CD14-positive monocyte (primary cell): ENCODE measurements at regions not wholly inside any gene's neighbourhood (a gene's known extent, or its start where the extent isn't known, plus 50 kb on each side); places are given as distances from the start of the nearest gene placed in this dataset.

Source experiments
- DNase-seq, 3 donors: peaks; one replicate each; pipeline ENCODE4 v3.0.0-alpha.2; 2011 to 2022
- H2AFZ ChIP-seq: 2 replicates; pipeline ENCODE4 v1.6.0; 2012; ENCODE audit warnings: mild to moderate bottlenecking, low read depth, low read length, inconsistent platforms; ENCODE audit not compliant: insufficient read depth, poor library complexity, severe bottlenecking
- H3K27ac ChIP-seq, 2 donors: 1 replicate in 1 of 2; 2 replicates in 1 of 2; pipeline ENCODE4 v1.5.1; 2012 to 2013; ENCODE audit warnings: low read length in 2 of 2, control low read depth in 1 of 2, inconsistent platforms in 1 of 2, low read depth in 1 of 2, mild to moderate bottlenecking in 1 of 2
- H3K27me3 ChIP-seq, 2 donors: one replicate each; pipeline versions ENCODE4 v1.6.0 to v1.6.1; 2011 to 2013; ENCODE audit warnings: low read length in 2 of 2; ENCODE audit not compliant: control insufficient read depth in 2 of 2, insufficient read depth in 2 of 2
- H3K36me3 ChIP-seq, 2 donors: replicated peaks in 1 of 2; 1 replicate in 1 of 2; 2 replicates in 1 of 2; pipeline versions ENCODE4 v1.5.1 to v1.6.1; 2012 to 2013; ENCODE audit warnings: low read length in 2 of 2, control low read depth in 1 of 2, inconsistent platforms in 1 of 2, mild to moderate bottlenecking in 1 of 2; ENCODE audit not compliant: insufficient read depth in 2 of 2, control insufficient read depth in 1 of 2
- H3K4me1 ChIP-seq, 2 donors: 1 replicate in 1 of 2; 2 replicates in 1 of 2; pipeline versions ENCODE4 v1.5.1 to v1.6.1; 2012 to 2013; ENCODE audit warnings: low read length in 2 of 2, control low read depth in 1 of 2, inconsistent platforms in 1 of 2, mild to moderate bottlenecking in 1 of 2, moderate library complexity in 1 of 2; ENCODE audit not compliant: insufficient read depth in 2 of 2, control insufficient read depth in 1 of 2
- H3K4me2 ChIP-seq: replicated peaks from 2 replicates; pipeline ENCODE3; 2012; ENCODE audit warnings: low read length, moderate library complexity, mild to moderate bottlenecking; ENCODE audit not compliant: poor library complexity, severe bottlenecking; ENCODE audit errors: extremely low read depth
- H3K4me3 ChIP-seq, 3 experiments: fragments of 200-600 bp in 1 of 3; sonication (generic) in 1 of 3; replicated peaks in 1 of 3; 1 replicate in 2 of 3; 2 replicates in 1 of 3; pipeline ENCODE4 v1.5.1; 2011 to 2013; ENCODE audit warnings: low read length in 3 of 3, mild to moderate bottlenecking in 3 of 3, control low read depth in 2 of 3, low read depth in 2 of 3, inconsistent platforms in 1 of 3, moderate library complexity in 1 of 3
- H3K79me2 ChIP-seq: 2 replicates; pipeline ENCODE4 v1.6.0; 2012; ENCODE audit warnings: mild to moderate bottlenecking, control low read depth, inconsistent platforms, low read length, moderate library complexity; ENCODE audit not compliant: insufficient read depth
- H3K9ac ChIP-seq: 2 replicates; pipeline ENCODE4 v1.6.0; 2017; ENCODE audit warnings: low read length, mild to moderate bottlenecking; ENCODE audit not compliant: insufficient read depth, poor library complexity, severe bottlenecking
- H3K9me3 ChIP-seq, 2 donors: replicated peaks in 1 of 2; 1 replicate in 1 of 2; 2 replicates in 1 of 2; pipeline versions ENCODE4 v1.5.1 to v1.6.1; 2012 to 2013; ENCODE audit warnings: low read length in 2 of 2, control low read depth in 1 of 2; ENCODE audit not compliant: control insufficient read depth in 1 of 2, insufficient read depth in 1 of 2
- H4K20me1 ChIP-seq: 2 replicates; pipeline ENCODE4 v1.6.0; 2012; ENCODE audit warnings: mild to moderate bottlenecking, low read length, control low read depth, moderate library complexity; ENCODE audit not compliant: insufficient read depth
- H3K27ac Mint-ChIP-seq, 7 donors: one replicate each; pipeline ENCODE4 v1.8.0; 2020; ENCODE audit warnings: mild to moderate bottlenecking in 7 of 7, mixed read lengths in 7 of 7, moderate library complexity in 6 of 7, inconsistent platforms in 2 of 7
- H3K27me3 Mint-ChIP-seq, 3 donors: one replicate each; pipeline ENCODE4 v1.8.0; 2021 to 2022; ENCODE audit warnings: low read depth in 3 of 3, mild to moderate bottlenecking in 3 of 3, mixed read lengths in 3 of 3, moderate library complexity in 3 of 3, inconsistent platforms in 1 of 3
- H3K36me3 Mint-ChIP-seq, 2 donors: one replicate each; pipeline ENCODE4 v1.8.0; 2020; ENCODE audit warnings: mixed read lengths in 2 of 2, inconsistent platforms in 1 of 2, mild to moderate bottlenecking in 1 of 2
- H3K4me1 Mint-ChIP-seq: one replicate; pipeline ENCODE4 v1.8.0; 2020; ENCODE audit warnings: mild to moderate bottlenecking, mixed read lengths
- H3K4me3 Mint-ChIP-seq, 2 donors: one replicate each; pipeline ENCODE4 v1.8.0; 2020; ENCODE audit warnings: mild to moderate bottlenecking in 2 of 2, mixed read lengths in 2 of 2, moderate library complexity in 1 of 2
- H3K9me3 Mint-ChIP-seq, 7 donors: one replicate each; pipeline ENCODE4 v1.8.0; 2020 to 2022; ENCODE audit warnings: mixed read lengths in 7 of 7, mild to moderate bottlenecking in 6 of 7, moderate library complexity in 6 of 7, inconsistent platforms in 2 of 7
- WGBS: methylation state at CpG from one replicate; pipeline ENCODE4 v1.1.5; 2013; ENCODE audit warnings: missing lambda C conversion rate; ENCODE audit not compliant: insufficient coverage; 5-methylcytosine and 5-hydroxymethylcytosine counted together
- intact Hi-C, 2 donors: fragments of 100-400 bp; cut with micrococcal nuclease; formaldehyde crosslinking; loops; one replicate each; pipeline versions ENCODE4 v1.15.0 to v1.15.1; 2023
- TF ChIP-seq, protein P1 (sequence below): fragments of 200-600 bp; IDR thresholded peaks from one replicate; pipeline ENCODE4 v1.8.0; 2022; ENCODE audit warnings: antibody characterized with exemption, mild to moderate bottlenecking

DNA sequence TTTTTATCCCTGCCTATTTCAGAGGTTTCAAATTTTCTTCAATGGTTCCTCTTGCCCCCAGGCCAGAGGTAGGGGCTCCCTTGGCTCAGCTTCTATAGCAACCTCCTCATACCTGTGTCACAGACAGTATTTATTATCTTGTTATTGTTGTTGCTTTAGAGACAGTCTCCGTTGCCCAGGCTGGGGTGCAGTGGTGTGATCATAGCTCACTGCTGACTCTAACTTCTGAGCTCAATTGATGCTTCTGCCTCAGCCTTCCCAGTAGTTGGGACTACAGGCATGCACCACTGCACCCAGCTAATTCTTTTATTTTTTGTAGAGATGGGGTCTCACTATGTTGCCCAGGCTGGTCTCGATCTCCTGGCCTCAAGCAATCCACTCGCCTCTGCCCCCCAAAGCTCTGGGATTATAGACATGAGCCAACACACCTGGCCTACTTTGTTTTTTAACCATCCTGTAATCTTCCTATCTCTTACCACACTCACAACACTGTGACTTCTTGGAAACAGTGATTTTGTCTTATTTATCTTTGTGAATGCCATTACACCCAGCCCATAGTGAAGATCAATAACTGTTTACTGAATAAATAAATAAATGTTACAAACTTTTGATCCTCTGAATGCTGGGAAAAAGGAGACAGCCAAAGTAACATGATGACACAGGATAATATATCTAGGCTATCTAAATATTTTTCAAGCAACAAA lies 95.9 kb downstream of the PHLDA1 start:
- Histone ChIP-seq H3K4me3 (no peak overlapping the region), H2AFZ (no peak overlapping the region), H3K9ac (no peak overlapping the region), H3K27me3 (peaks cover 34 to 38% of the 10 kb centered on the region in 2 donors), H3K79me2 (no peaks in the 10 kb centered on the region), H3K36me3 (no peaks in the 10 kb centered on the region), H3K4me2 (no peak overlapping the region), H3K9me3 (no peaks in the 10 kb centered on the region), H3K27ac (no peak overlapping the region), H3K4me1 (peaks cover 9 to 13% of the 10 kb centered on the region in 2 donors), H4K20me1 (no peaks in the 10 kb centered on the region)
- Mint-ChIP-seq H3K27me3 (peaks cover 15 to 23% (median 22%) of the 10 kb centered on the region in 3 donors), H3K9me3 (peaks cover 0 to 3% (median 0%) of the 10 kb centered on the region in 7 donors), H3K4me3 (peak overlapping the region in 1 of 2 donors; percentile 31), H3K4me1 (peaks cover 12% of the 10 kb centered on the region), H3K27ac (no peak overlapping the region), H3K36me3 (no peaks in the 10 kb centered on the region)
- DNase-seq: no peak
- intact Hi-C loops: loop anchor here in 1 of 2 donors (5.0 to 10.0 kb wide), 2 partner anchors 49 to 227 kb away; no protein-coding TSS in a partner anchor
- TF ChIP-seq, protein P1, sequence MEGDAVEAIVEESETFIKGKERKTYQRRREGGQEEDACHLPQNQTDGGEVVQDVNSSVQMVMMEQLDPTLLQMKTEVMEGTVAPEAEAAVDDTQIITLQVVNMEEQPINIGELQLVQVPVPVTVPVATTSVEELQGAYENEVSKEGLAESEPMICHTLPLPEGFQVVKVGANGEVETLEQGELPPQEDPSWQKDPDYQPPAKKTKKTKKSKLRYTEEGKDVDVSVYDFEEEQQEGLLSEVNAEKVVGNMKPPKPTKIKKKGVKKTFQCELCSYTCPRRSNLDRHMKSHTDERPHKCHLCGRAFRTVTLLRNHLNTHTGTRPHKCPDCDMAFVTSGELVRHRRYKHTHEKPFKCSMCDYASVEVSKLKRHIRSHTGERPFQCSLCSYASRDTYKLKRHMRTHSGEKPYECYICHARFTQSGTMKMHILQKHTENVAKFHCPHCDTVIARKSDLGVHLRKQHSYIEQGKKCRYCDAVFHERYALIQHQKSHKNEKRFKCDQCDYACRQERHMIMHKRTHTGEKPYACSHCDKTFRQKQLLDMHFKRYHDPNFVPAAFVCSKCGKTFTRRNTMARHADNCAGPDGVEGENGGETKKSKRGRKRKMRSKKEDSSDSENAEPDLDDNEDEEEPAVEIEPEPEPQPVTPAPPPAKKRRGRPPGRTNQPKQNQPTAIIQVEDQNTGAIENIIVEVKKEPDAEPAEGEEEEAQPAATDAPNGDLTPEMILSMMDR: no peak
- no CpG with 5 or more reads among the region's 3 CpGs for WGBS

DNA sequence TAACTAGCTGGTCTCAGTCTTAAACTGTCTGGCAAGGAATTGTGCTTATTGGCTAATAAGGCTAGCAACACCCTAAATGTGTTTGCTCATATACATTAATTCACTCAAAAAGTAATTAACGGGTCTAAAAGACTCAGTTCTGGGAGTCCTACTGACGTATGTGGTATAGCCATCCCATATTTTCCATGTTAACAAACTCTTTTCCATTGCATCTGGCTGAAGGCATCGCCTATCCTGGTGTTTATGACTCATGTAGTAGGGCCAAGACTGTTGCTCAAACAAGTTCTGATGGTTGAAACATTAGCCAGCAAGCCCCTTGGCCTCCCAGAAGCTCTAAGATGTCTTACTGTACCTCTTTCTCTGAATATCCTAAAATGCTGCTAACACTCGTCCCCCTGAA lies 98.5 kb downstream of the PHLDA1 start:
- DNase-seq: peak in 2 of 3 donors; percentile 41 to 48
- Histone ChIP-seq H2AFZ (no peak overlapping the region), H3K27me3 (peaks cover 33 to 41% of the 10 kb centered on the region in 2 donors), H3K4me1 (peaks cover 9 to 13% of the 10 kb centered on the region in 2 donors), H3K27ac (no peak overlapping the region), H3K9me3 (no peaks in the 10 kb centered on the region), H3K4me3 (no peak overlapping the region), H4K20me1 (no peaks in the 10 kb centered on the region), H3K79me2 (no peaks in the 10 kb centered on the region), H3K4me2 (no peak overlapping the region), H3K36me3 (no peaks in the 10 kb centered on the region), H3K9ac (no peak overlapping the region)
- intact Hi-C loops: loop anchor here (5.0 to 10.0 kb wide), 2 partner anchors 52 to 89 kb away; no protein-coding TSS in a partner anchor
- peak overlapping the region in 1 of 2 donors; percentile 37 for H3K4me3 Mint-ChIP-seq
- H3K27ac Mint-ChIP-seq: no peak overlapping the region
- TF ChIP-seq, protein P1: no peak
- no peaks in the 10 kb centered on the region for H3K36me3 Mint-ChIP-seq
- peaks cover 12% of the 10 kb centered on the region for H3K4me1 Mint-ChIP-seq
- peaks cover 0 to 5% (median 0%) of the 10 kb centered on the region in 7 donors for H3K9me3 Mint-ChIP-seq
- 40% methylated on average over 1 of the region's 4 CpGs for WGBS
- H3K27me3 Mint-ChIP-seq: peaks cover 17 to 36% (median 25%) of the 10 kb centered on the region in 3 donors
